ENCODE measurements at regions not wholly inside any gene's neighbourhood (a gene's known extent, or its start where the extent isn't known, plus 50 kb on each side); places are given as distances from the start of the nearest gene placed in this dataset.

GRCh38 chr12:42648061-42648460 lies 58.5 kb upstream of the PRICKLE1 start:
- no peaks in the 10 kb centered on the region for H3K9me3 Mint-ChIP-seq (ENCODE audit: unreplicated experiment)
- H3K27ac Mint-ChIP-seq (ENCODE audit: unreplicated experiment), result no peak overlapping the region
- H3K36me3 Mint-ChIP-seq (ENCODE audit: low read depth, unreplicated experiment), result no peaks in the 10 kb centered on the region
- H3K4me1 Mint-ChIP-seq (ENCODE audit: unreplicated experiment), result no peaks in the 10 kb centered on the region
- H3K27me3 Mint-ChIP-seq (ENCODE audit: unreplicated experiment), result no peaks in the 10 kb centered on the region
- no peak overlapping the region for H3K4me3 Mint-ChIP-seq (ENCODE audit: unreplicated experiment)
- no peak for DNase-seq (ENCODE audit: low spot score)
- TF ChIP-seq CTCF (IDR thresholded peaks at IDR 0.05; ENCODE audit: unreplicated experiment), result no peak

GRCh38 chr12:42643881-42644579 lies 54.5 kb upstream of the PRICKLE1 start:
- Mint-ChIP-seq H3K27ac (ENCODE audit: unreplicated experiment) (no peak overlapping the region), H3K36me3 (ENCODE audit: low read depth, unreplicated experiment) (no peaks in the 10 kb centered on the region), H3K9me3 (ENCODE audit: unreplicated experiment) (no peaks in the 10 kb centered on the region), H3K4me1 (ENCODE audit: unreplicated experiment) (peaks cover 6% of the 10 kb centered on the region), H3K27me3 (ENCODE audit: unreplicated experiment) (no peaks in the 10 kb centered on the region), H3K4me3 (ENCODE audit: unreplicated experiment) (no peak overlapping the region)
- no peak for DNase-seq (ENCODE audit: low spot score)
- no peak for TF ChIP-seq CTCF (IDR thresholded peaks at IDR 0.05; ENCODE audit: unreplicated experiment)

GRCh38 chr12:42641221-42641885 lies 51.8 kb upstream of the PRICKLE1 start:
- Mint-ChIP-seq H3K27ac (ENCODE audit: unreplicated experiment) (no peak overlapping the region), H3K27me3 (ENCODE audit: unreplicated experiment) (no peaks in the 10 kb centered on the region), H3K36me3 (ENCODE audit: low read depth, unreplicated experiment) (no peaks in the 10 kb centered on the region), H3K4me1 (ENCODE audit: unreplicated experiment) (peaks cover 19% of the 10 kb centered on the region), H3K4me3 (ENCODE audit: unreplicated experiment) (no peak overlapping the region), H3K9me3 (ENCODE audit: unreplicated experiment) (no peaks in the 10 kb centered on the region)
- no peak for TF ChIP-seq CTCF (IDR thresholded peaks at IDR 0.05; ENCODE audit: unreplicated experiment)
- no peak for DNase-seq (ENCODE audit: low spot score)

GRCh38 chr12:42640391-42640790 lies 50.8 kb upstream of the PRICKLE1 start:
- no peak overlapping the region for H3K4me3 Mint-ChIP-seq (ENCODE audit: unreplicated experiment)
- DNase-seq (ENCODE audit: low spot score), result no peak
- no peaks in the 10 kb centered on the region for H3K9me3 Mint-ChIP-seq (ENCODE audit: unreplicated experiment)
- H3K27ac Mint-ChIP-seq (ENCODE audit: unreplicated experiment), result no peak overlapping the region
- no peak for TF ChIP-seq CTCF (IDR thresholded peaks at IDR 0.05; ENCODE audit: unreplicated experiment)
- H3K27me3 Mint-ChIP-seq (ENCODE audit: unreplicated experiment), result no peaks in the 10 kb centered on the region
- H3K36me3 Mint-ChIP-seq (ENCODE audit: low read depth, unreplicated experiment), result no peaks in the 10 kb centered on the region
- H3K4me1 Mint-ChIP-seq (ENCODE audit: unreplicated experiment), result peaks cover 19% of the 10 kb centered on the region

- no peak overlapping the region for H3K27ac Mint-ChIP-seq (ENCODE audit: unreplicated experiment)
Measured at GRCh38 chr12:42639556-42639955, 50.0 kb upstream of the PRICKLE1 start.

More at GRCh38 chr12:42639556-42639955, 50.0 kb upstream of the PRICKLE1 start:
- no peaks in the 10 kb centered on the region for H3K9me3 Mint-ChIP-seq (ENCODE audit: unreplicated experiment)
- peaks cover 19% of the 10 kb centered on the region for H3K4me1 Mint-ChIP-seq (ENCODE audit: unreplicated experiment)
- no peak overlapping the region for H3K4me3 Mint-ChIP-seq (ENCODE audit: unreplicated experiment)
- H3K27me3 Mint-ChIP-seq (ENCODE audit: unreplicated experiment), result no peaks in the 10 kb centered on the region
- TF ChIP-seq CTCF (IDR thresholded peaks at IDR 0.05; ENCODE audit: unreplicated experiment), result no peak
- no peaks in the 10 kb centered on the region for H3K36me3 Mint-ChIP-seq (ENCODE audit: low read depth, unreplicated experiment)
- DNase-seq (ENCODE audit: low spot score), result no peak

Measured in endothelial cell (in vitro differentiated cells).